ENCODE measurements at regions not wholly inside any gene's neighbourhood (a gene's known extent, or its start where the extent isn't known, plus 50 kb on each side); places are given as distances from the start of the nearest gene placed in this dataset.
"Not testable (repeated sequence)": the region's sequence is repeated elsewhere in the genome, so short reads cannot be mapped to it uniquely, and the experiment has no call there.

DNA sequence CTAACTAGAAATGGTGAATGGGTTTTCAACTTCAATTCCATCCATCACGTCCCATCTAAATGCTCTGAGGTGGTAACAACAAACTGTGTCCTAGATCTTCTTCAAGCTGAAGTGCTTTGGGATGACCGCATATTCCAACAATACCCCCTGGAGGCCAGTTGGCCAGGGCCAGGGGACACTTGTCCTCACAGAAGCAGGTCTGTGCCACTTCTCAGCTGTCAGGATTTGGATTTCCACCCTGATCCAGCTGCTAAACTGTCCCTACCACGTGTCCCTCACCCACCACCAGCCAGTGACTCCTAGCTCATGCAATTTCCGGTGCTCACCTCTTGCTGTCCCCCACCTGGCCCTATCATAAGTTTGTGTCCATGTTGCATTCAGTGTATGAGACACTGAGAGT is 633.0 kb downstream of the PRIM2 start:
- H3K36me3 ChIP-seq (ENCODE audit: control insufficient read depth, low read depth, low read length); H3K9ac ChIP-seq (ENCODE audit: low read length); H3K4me3 ChIP-seq (ENCODE audit: low read length): not testable (repeated sequence)

GRCh38 chr6:57966757-57967156 is 649.3 kb downstream of the PRIM2 start:
- not testable (repeated sequence) for H3K4me1 ChIP-seq (ENCODE audit: control insufficient read depth, low read depth, low read length); H3K9me3 ChIP-seq (ENCODE audit: control insufficient read depth, low read depth, low read length); H3K9ac ChIP-seq (ENCODE audit: low read length); H3K4me3 ChIP-seq (ENCODE audit: low read length); H3K27ac ChIP-seq (ENCODE audit: low read length); H3K27me3 ChIP-seq (ENCODE audit: control insufficient read depth, insufficient read depth, low read length); H3K36me3 ChIP-seq (ENCODE audit: control insufficient read depth, low read depth, low read length)

More for the DNA sequence above, 633.0 kb downstream of the PRIM2 start:
- H3K9me3 ChIP-seq (ENCODE audit: control insufficient read depth, low read depth, low read length); H3K4me1 ChIP-seq (ENCODE audit: control insufficient read depth, low read depth, low read length); H3K27me3 ChIP-seq (ENCODE audit: control insufficient read depth, insufficient read depth, low read length); H3K27ac ChIP-seq (ENCODE audit: low read length): not testable (repeated sequence)

DNA sequence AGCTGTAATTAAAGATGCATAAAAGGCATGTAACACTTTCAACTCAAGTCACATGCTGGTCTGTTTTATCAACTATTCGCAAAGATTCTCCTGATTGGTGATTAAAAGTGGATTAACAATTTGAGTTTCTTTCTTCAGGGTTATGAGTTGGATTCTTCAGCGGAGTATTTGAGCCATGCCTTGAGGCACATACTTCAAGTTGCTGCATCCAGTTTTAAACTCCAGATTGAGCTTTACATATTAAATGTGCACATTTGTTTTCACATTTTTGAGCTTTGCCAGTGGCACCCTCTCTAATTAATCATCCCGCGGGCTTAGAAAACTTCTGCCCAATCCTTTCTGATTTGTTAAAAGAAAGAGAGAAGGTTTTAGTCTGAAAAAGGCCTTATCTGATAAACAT is 654.5 kb downstream of the PRIM2 start:
- H3K4me1 ChIP-seq (ENCODE audit: control insufficient read depth, low read depth, low read length); H3K27ac ChIP-seq (ENCODE audit: low read length); H3K9me3 ChIP-seq (ENCODE audit: control insufficient read depth, low read depth, low read length); H3K27me3 ChIP-seq (ENCODE audit: control insufficient read depth, insufficient read depth, low read length); H3K36me3 ChIP-seq (ENCODE audit: control insufficient read depth, low read depth, low read length); H3K9ac ChIP-seq (ENCODE audit: low read length); H3K4me3 ChIP-seq (ENCODE audit: low read length): not testable (repeated sequence)

DNA sequence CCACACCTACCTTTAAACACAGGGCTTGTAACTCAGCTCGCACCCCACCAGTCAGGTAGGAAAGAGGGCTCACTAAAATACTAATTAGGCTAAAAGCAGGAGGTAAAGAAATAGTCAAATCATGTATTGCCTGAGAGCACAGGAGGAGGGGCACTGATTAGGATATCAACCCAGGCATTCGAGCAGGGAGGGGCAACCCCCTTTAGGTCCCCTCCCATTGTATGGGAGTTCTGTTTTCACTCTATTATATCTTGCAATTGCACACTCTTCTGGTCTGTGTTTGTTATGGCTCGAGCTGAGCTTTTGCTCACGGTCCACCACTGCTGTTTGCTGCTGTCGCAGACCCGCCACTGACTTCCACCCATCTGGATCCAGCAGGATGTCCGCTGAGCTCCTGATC is 657.2 kb downstream of the PRIM2 start:
- Histone ChIP-seq H3K4me1 (ENCODE audit: control insufficient read depth, low read depth, low read length) (no peaks in the 10 kb centered on the region), H3K9me3 (ENCODE audit: control insufficient read depth, low read depth, low read length) (peaks cover 8% of the 10 kb centered on the region), H3K27me3 (ENCODE audit: control insufficient read depth, insufficient read depth, low read length) (no peaks in the 10 kb centered on the region), H3K4me3 (ENCODE audit: low read length) (no peak overlapping the region), H3K36me3 (ENCODE audit: control insufficient read depth, low read depth, low read length) (no peaks in the 10 kb centered on the region), H3K9ac (ENCODE audit: low read length) (no peak overlapping the region), H3K27ac (ENCODE audit: low read length) (no peak overlapping the region)

DNA sequence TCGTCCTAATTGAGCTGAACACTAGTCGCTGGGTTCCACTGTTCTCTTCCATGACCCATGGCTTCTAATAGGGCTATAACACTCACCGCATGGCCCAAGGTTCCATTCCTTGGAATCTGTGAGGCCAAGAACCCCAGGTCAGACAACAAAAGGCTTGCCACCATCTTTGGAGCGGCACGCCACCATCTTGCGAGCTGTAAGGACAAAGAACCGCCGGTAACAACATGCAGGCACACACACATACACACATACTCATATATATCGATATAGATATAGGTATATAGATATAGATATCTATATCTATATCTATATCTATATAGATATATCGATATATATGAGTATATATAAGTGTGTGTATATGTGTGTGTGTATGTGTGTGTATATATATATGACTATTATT is 657.7 kb downstream of the PRIM2 start:
- not testable (repeated sequence) for H3K27me3 ChIP-seq (ENCODE audit: control insufficient read depth, insufficient read depth, low read length); H3K36me3 ChIP-seq (ENCODE audit: control insufficient read depth, low read depth, low read length); H3K4me3 ChIP-seq (ENCODE audit: low read length); H3K27ac ChIP-seq (ENCODE audit: low read length); H3K4me1 ChIP-seq (ENCODE audit: control insufficient read depth, low read depth, low read length); H3K9ac ChIP-seq (ENCODE audit: low read length)
- H3K9me3 ChIP-seq (ENCODE audit: control insufficient read depth, low read depth, low read length) = peaks cover 13% of the 10 kb centered on the region

- H3K27ac ChIP-seq (ENCODE audit: low read length); H3K9ac ChIP-seq (ENCODE audit: low read length); H3K4me3 ChIP-seq (ENCODE audit: low read length); H3K4me1 ChIP-seq (ENCODE audit: control insufficient read depth, low read depth, low read length); H3K27me3 ChIP-seq (ENCODE audit: control insufficient read depth, insufficient read depth, low read length); H3K36me3 ChIP-seq (ENCODE audit: control insufficient read depth, low read depth, low read length): not testable (repeated sequence)
- H3K9me3 ChIP-seq (ENCODE audit: control insufficient read depth, low read depth, low read length) = peaks cover 16% of the 10 kb centered on the region
Observed at GRCh38 chr6:57976371-57976770, 658.9 kb downstream of the PRIM2 start.

DNA sequence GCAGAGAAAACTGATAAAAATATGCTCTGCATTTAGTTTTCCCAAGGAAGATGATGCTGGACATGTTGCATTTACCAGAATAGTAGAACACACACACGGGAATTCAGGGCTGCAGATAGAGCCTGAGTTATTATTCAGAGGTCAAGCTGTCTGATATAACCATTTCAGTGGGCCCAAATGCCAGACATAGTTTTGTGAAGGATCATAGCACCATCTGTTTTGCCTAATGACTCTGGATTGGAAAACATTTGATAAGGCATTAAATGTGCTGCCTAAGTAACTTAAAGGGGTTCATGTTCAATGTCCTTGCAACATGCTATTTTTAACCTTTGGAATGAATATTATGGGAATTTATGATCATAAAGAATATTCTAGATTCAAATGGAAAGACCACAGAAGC is 666.2 kb downstream of the PRIM2 start:
- H3K27ac ChIP-seq (ENCODE audit: low read length); H3K4me3 ChIP-seq (ENCODE audit: low read length); H3K4me1 ChIP-seq (ENCODE audit: control insufficient read depth, low read depth, low read length); H3K9ac ChIP-seq (ENCODE audit: low read length); H3K36me3 ChIP-seq (ENCODE audit: control insufficient read depth, low read depth, low read length); H3K27me3 ChIP-seq (ENCODE audit: control insufficient read depth, insufficient read depth, low read length): not testable (repeated sequence)
- H3K9me3 ChIP-seq (ENCODE audit: control insufficient read depth, low read depth, low read length) = peaks cover 28% of the 10 kb centered on the region

DNA sequence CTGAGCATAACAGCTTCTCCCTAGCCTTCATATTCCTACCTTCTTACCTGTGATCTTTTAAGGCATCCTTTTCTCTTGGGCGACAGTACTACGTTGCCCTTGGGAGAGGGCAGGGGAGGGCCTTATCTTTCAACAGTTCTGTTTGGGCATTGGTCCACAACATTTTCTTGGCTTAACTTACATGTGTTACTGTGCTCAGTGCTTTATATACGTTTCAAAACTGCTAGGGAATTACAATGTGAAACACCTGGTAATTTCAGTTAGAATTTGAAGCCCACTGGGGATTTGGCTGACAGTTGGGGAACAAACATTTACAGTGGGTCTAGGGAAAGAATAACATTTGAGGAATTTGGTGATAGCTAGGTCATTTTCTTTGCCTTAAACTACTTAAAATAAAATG is 667.1 kb downstream of the PRIM2 start:
- H3K4me1 ChIP-seq (ENCODE audit: control insufficient read depth, low read depth, low read length); H3K36me3 ChIP-seq (ENCODE audit: control insufficient read depth, low read depth, low read length); H3K27ac ChIP-seq (ENCODE audit: low read length); H3K27me3 ChIP-seq (ENCODE audit: control insufficient read depth, insufficient read depth, low read length); H3K9ac ChIP-seq (ENCODE audit: low read length); H3K4me3 ChIP-seq (ENCODE audit: low read length): not testable (repeated sequence)
- peaks cover 27% of the 10 kb centered on the region for H3K9me3 ChIP-seq (ENCODE audit: control insufficient read depth, low read depth, low read length)

GRCh38 chr6:57985734-57986133 is 668.3 kb downstream of the PRIM2 start:
- H3K4me1 ChIP-seq (ENCODE audit: control insufficient read depth, low read depth, low read length); H3K4me3 ChIP-seq (ENCODE audit: low read length); H3K27ac ChIP-seq (ENCODE audit: low read length); H3K9ac ChIP-seq (ENCODE audit: low read length); H3K27me3 ChIP-seq (ENCODE audit: control insufficient read depth, insufficient read depth, low read length); H3K36me3 ChIP-seq (ENCODE audit: control insufficient read depth, low read depth, low read length): not testable (repeated sequence)
- H3K9me3 ChIP-seq (ENCODE audit: control insufficient read depth, low read depth, low read length) = peaks cover 19% of the 10 kb centered on the region

- H3K27ac ChIP-seq (ENCODE audit: low read length); H3K27me3 ChIP-seq (ENCODE audit: control insufficient read depth, insufficient read depth, low read length); H3K4me3 ChIP-seq (ENCODE audit: low read length); H3K9ac ChIP-seq (ENCODE audit: low read length); H3K36me3 ChIP-seq (ENCODE audit: control insufficient read depth, low read depth, low read length); H3K4me1 ChIP-seq (ENCODE audit: control insufficient read depth, low read depth, low read length): not testable (repeated sequence)
- H3K9me3 ChIP-seq (ENCODE audit: control insufficient read depth, low read depth, low read length) = peaks cover 18% of the 10 kb centered on the region
Observed at GRCh38 chr6:57986584-57986983, 669.2 kb downstream of the PRIM2 start.

GRCh38 chr6:57989520-57990080 is 672.2 kb downstream of the PRIM2 start:
- not testable (repeated sequence) for H3K9ac ChIP-seq (ENCODE audit: low read length); H3K27me3 ChIP-seq (ENCODE audit: control insufficient read depth, insufficient read depth, low read length)
- H3K9me3 ChIP-seq (ENCODE audit: control insufficient read depth, low read depth, low read length) = peaks cover 26% of the 10 kb centered on the region

DNA sequence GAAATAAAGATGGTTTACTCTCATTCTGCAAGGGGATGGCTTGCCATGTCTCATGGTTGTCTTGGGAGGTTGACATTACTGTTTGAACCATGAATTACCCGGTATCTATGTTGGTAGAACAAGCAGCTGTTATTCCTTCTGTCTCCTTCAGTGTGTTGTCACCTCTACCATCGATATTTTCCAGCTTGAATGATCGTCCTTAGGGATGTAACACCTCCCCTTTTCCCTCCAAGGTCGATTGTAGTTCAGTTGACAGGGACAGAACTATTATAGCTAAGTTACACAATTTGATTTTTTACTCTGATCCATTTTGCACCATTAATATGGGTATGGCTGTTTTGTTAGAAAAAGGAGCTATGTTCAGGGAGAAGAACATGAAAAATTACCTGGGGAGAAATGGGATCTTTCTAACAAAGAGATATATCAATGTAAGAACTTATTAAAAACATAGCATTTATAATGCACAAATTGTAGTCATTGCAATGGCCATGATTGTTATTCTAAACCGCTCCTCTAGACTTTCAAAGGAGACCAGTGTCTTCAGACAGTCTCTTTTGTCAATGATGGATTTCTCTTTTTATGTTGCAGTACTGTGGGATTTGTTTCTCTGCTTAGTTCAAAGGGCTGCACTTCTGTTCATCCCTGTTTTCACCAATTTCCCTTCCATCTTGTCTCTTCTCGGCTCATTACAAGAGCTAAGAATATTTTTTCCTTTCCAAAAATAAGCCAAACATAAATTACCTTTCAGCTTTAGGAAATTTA is 681.6 kb downstream of the PRIM2 start:
- not testable (repeated sequence) for H3K4me3 ChIP-seq (ENCODE audit: low read length); H3K4me1 ChIP-seq (ENCODE audit: control insufficient read depth, low read depth, low read length); H3K27ac ChIP-seq (ENCODE audit: low read length); H3K9ac ChIP-seq (ENCODE audit: low read length); H3K27me3 ChIP-seq (ENCODE audit: control insufficient read depth, insufficient read depth, low read length); H3K36me3 ChIP-seq (ENCODE audit: control insufficient read depth, low read depth, low read length)
- peaks cover 20% of the 10 kb centered on the region for H3K9me3 ChIP-seq (ENCODE audit: control insufficient read depth, low read depth, low read length)

More at GRCh38 chr6:57989520-57990080, 672.2 kb downstream of the PRIM2 start:
- not testable (repeated sequence) for H3K27ac ChIP-seq (ENCODE audit: low read length); H3K4me1 ChIP-seq (ENCODE audit: control insufficient read depth, low read depth, low read length); H3K4me3 ChIP-seq (ENCODE audit: low read length); H3K36me3 ChIP-seq (ENCODE audit: control insufficient read depth, low read depth, low read length)
